ENCODE measurements at regions not wholly inside any gene's neighbourhood (a gene's known extent, or its start where the extent isn't known, plus 50 kb on each side); places are given as distances from the start of the nearest gene placed in this dataset.

- no peak for DNase-seq (ENCODE audit: low spot score)
Observed at GRCh38 chr16:54679531-54679930, 251.1 kb upstream of the IRX5 start.

- no peak for DNase-seq (ENCODE audit: low spot score)
Observed at GRCh38 chr16:54677308-54677950, 253.2 kb upstream of the IRX5 start.

- DNase-seq (ENCODE audit: low spot score), result no peak
Observed at GRCh38 chr16:54673313-54673712, 257.4 kb upstream of the IRX5 start.

GRCh38 chr16:54672500-54672899, 258.2 kb upstream of the IRX5 start:
- DNase-seq (ENCODE audit: low spot score), result no peak

- no peak for DNase-seq (ENCODE audit: low spot score)
Observed at GRCh38 chr16:54657709-54658102, 273.0 kb upstream of the IRX5 start.

- DNase-seq (ENCODE audit: low spot score), result no peak
Observed at GRCh38 chr16:54657058-54657708, 273.5 kb upstream of the IRX5 start.

GRCh38 chr16:54655121-54655590, 275.5 kb upstream of the IRX5 start:
- no peak for DNase-seq (ENCODE audit: low spot score)

- DNase-seq (ENCODE audit: low spot score), result no peak
Observed at GRCh38 chr16:54654429-54654828, 276.2 kb upstream of the IRX5 start.

- peak; percentile 85 for DNase-seq (ENCODE audit: low spot score)
Observed at GRCh38 chr16:54652201-54652770, 278.4 kb upstream of the IRX5 start.

GRCh38 chr16:54651440-54652195, 279.0 kb upstream of the IRX5 start:
- peak; percentile 57 for DNase-seq (ENCODE audit: low spot score)

GRCh38 chr16:54649876-54650275, 280.8 kb upstream of the IRX5 start:
- DNase-seq (ENCODE audit: low spot score), result no peak

GRCh38 chr16:54648575-54648974, 282.1 kb upstream of the IRX5 start:
- no peak for DNase-seq (ENCODE audit: low spot score)

GRCh38 chr16:54647725-54648221, 282.9 kb upstream of the IRX5 start:
- no peak for DNase-seq (ENCODE audit: low spot score)

GRCh38 chr16:54647216-54647615, 283.4 kb upstream of the IRX5 start:
- DNase-seq (ENCODE audit: low spot score), result no peak

GRCh38 chr16:54645345-54645744, 285.3 kb upstream of the IRX5 start:
- DNase-seq (ENCODE audit: low spot score), result no peak

GRCh38 chr16:54636221-54636793, 294.4 kb upstream of the IRX5 start:
- no peak for DNase-seq (ENCODE audit: low spot score)

GRCh38 chr16:54633943-54634362, 296.7 kb upstream of the IRX5 start:
- DNase-seq (ENCODE audit: low spot score), result peak; percentile 51

GRCh38 chr16:54632322-54633220, 298.1 kb upstream of the IRX5 start:
- DNase-seq (ENCODE audit: low spot score), result no peak

GRCh38 chr16:54631782-54632181, 298.9 kb upstream of the IRX5 start:
- no peak for DNase-seq (ENCODE audit: low spot score)

- no peak for DNase-seq (ENCODE audit: low spot score)
Observed at GRCh38 chr16:54630284-54630967, 300.2 kb upstream of the IRX5 start.

Data from COLO829 (cell line).